Ectodermal cell (in vitro differentiated cells): ENCODE measurements at regions not wholly inside any gene's neighbourhood (a gene's known extent, or its start where the extent isn't known, plus 50 kb on each side); places are given as distances from the start of the nearest gene placed in this dataset.

Experiments used
- H3K27ac ChIP-seq: 2 replicates; pipeline ENCODE4 v1.7.0; 2013; ENCODE audit warnings: mild to moderate bottlenecking, low read depth, low read length; ENCODE audit not compliant: insufficient read depth, poor library complexity, severe bottlenecking
- H3K27me3 ChIP-seq: 2 replicates; pipeline ENCODE4 v1.7.0; 2013; ENCODE audit warnings: mild to moderate bottlenecking, low read length; ENCODE audit not compliant: insufficient read depth, control insufficient read depth, poor library complexity, severe bottlenecking
- H3K36me3 ChIP-seq: one replicate; pipeline ENCODE4 v1.7.0; 2013; ENCODE audit warnings: low read length; ENCODE audit not compliant: control insufficient read depth, insufficient read depth
- H3K4me1 ChIP-seq: one replicate; pipeline ENCODE4 v1.7.0; 2013; ENCODE audit warnings: low read length; ENCODE audit not compliant: control insufficient read depth, insufficient read depth
- H3K4me3 ChIP-seq: 2 replicates; pipeline ENCODE4 v1.7.0; 2013; ENCODE audit warnings: low read depth, low read length, control low read depth; ENCODE audit not compliant: insufficient read depth
- H3K9me3 ChIP-seq: 2 replicates; pipeline ENCODE4 v1.7.0; 2013; ENCODE audit warnings: mild to moderate bottlenecking, low read length, moderate library complexity; ENCODE audit not compliant: control insufficient read depth
- whole genome bisulfite sequencing, 2 experiments: methylation state at CpG; one replicate each; pipeline ENCODE4 v1.1.7; 2013; ENCODE audit warnings: missing lambda C conversion rate in 2 of 2; 5-methylcytosine and 5-hydroxymethylcytosine counted together

GRCh38 chr6:126145351-126145750, 159.0 kb downstream of the TRMT11 start:
- no peak overlapping the region for H3K27ac ChIP-seq

GRCh38 chr6:126147291-126147815, 161.0 kb downstream of the TRMT11 start:
- H3K4me3 ChIP-seq: no peak overlapping the region
- H3K4me1 ChIP-seq: peaks cover 11% of the 10 kb centered on the region
- WGBS, 2 experiments: 86 to 93% methylated on average over 3 to 4 of the region's 4 CpGs
- no peak overlapping the region for H3K27ac ChIP-seq
- H3K36me3 ChIP-seq: no peaks in the 10 kb centered on the region
- H3K9me3 ChIP-seq: no peaks in the 10 kb centered on the region
- H3K27me3 ChIP-seq: no peaks in the 10 kb centered on the region

More at GRCh38 chr6:126145351-126145750, 159.0 kb downstream of the TRMT11 start:
- peaks cover 11% of the 10 kb centered on the region for H3K4me1 ChIP-seq
- H3K36me3 ChIP-seq: no peaks in the 10 kb centered on the region
- H3K4me3 ChIP-seq: no peak overlapping the region
- H3K27me3 ChIP-seq: no peaks in the 10 kb centered on the region
- H3K9me3 ChIP-seq: no peaks in the 10 kb centered on the region
- WGBS, 2 experiments: 39 to 53% methylated on average over 6 of the region's 6 CpGs

DNA sequence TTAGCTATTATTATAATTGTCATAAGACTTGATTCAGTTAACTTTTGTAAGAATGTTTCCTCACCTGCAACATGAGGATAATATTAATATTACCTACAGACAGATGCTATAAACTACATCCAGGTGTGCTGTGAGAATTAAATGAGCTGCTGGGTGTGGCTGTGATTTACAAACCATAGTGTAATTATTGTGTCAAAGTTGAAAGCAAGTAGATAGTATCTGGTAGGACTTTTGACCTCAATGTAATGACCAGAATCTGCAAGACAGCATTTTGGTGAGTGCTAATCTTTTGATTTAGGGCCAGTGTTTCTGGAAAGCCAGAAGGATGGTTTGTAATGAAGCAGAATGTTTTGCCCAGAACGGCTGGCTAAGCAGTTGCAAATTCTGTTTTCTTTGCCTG, 162.5 kb downstream of the TRMT11 start:
- Histone ChIP-seq H3K4me3 (no peak overlapping the region), H3K4me1 (peaks cover 11% of the 10 kb centered on the region), H3K27me3 (no peaks in the 10 kb centered on the region), H3K36me3 (no peaks in the 10 kb centered on the region), H3K27ac (no peak overlapping the region), H3K9me3 (no peaks in the 10 kb centered on the region)
- WGBS, 2 experiments: 92 to 94% methylated on average over 1 of the region's 1 CpG

DNA sequence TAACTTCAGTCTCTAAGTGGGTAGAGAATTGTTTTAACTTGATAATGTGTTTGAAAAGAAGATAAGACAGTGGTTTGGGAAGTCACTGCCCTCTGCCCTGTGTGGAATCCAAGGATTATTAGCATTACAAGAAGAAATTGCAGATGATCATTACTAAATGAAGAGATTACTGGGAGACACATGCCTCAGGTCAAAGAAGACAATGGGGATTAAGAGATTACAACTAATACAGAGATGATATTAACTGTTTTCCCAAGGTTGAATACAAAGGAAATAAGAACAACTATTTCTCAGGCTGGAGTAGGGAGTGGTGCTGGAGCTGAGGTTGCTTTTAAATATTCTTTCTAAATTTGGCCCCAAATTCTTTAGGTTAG, 166.0 kb downstream of the TRMT11 start:
- H3K4me1 ChIP-seq: no peaks in the 10 kb centered on the region
- no peaks in the 10 kb centered on the region for H3K36me3 ChIP-seq
- no peaks in the 10 kb centered on the region for H3K9me3 ChIP-seq
- no peak overlapping the region for H3K27ac ChIP-seq
- no peaks in the 10 kb centered on the region for H3K27me3 ChIP-seq
- no peak overlapping the region for H3K4me3 ChIP-seq

GRCh38 chr6:126153661-126154060, 167.3 kb downstream of the TRMT11 start:
- Histone ChIP-seq H3K4me1 (no peaks in the 10 kb centered on the region), H3K36me3 (no peaks in the 10 kb centered on the region), H3K27me3 (no peaks in the 10 kb centered on the region), H3K9me3 (no peaks in the 10 kb centered on the region), H3K27ac (no peak overlapping the region), H3K4me3 (no peak overlapping the region)
- 89 to 96% methylated on average over 3 of the region's 3 CpGs for WGBS, 2 experiments

DNA sequence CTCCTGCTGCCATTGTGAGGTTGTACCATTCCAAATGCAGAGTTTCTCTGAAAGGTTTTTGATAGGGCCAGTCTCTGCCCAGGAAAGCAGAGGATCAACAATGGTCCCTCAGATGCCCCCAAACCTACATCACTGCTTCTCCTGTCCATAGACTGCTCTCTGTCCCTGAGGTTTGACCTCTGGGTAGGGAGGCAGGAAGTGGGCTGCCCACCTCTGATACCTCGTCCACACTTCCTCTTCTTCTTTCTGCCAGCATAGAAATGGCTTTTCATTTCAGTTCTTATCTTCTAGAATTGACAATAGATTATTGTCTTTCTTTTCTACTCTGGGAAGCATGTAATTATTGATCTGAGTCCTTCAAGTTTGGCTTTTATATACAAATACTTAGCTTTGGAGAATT, 170.6 kb downstream of the TRMT11 start:
- no peaks in the 10 kb centered on the region for H3K36me3 ChIP-seq
- 100% methylated on average over 1 of the region's 1 CpG for WGBS, 2 experiments
- H3K27me3 ChIP-seq: no peaks in the 10 kb centered on the region

GRCh38 chr6:126167726-126168125, 172.2 kb upstream of the CENPW start:
- Histone ChIP-seq H3K9me3 (no peaks in the 10 kb centered on the region), H3K4me1 (no peaks in the 10 kb centered on the region), H3K27ac (no peak overlapping the region), H3K36me3 (no peaks in the 10 kb centered on the region), H3K27me3 (no peaks in the 10 kb centered on the region), H3K4me3 (no peak overlapping the region)
- 84 to 100% methylated on average over 2 of the region's 2 CpGs for WGBS, 2 experiments

More for the DNA sequence above, 170.6 kb downstream of the TRMT11 start:
- H3K9me3 ChIP-seq: no peaks in the 10 kb centered on the region
- H3K4me1 ChIP-seq: no peaks in the 10 kb centered on the region
- no peak overlapping the region for H3K27ac ChIP-seq
- no peak overlapping the region for H3K4me3 ChIP-seq

GRCh38 chr6:126170433-126170832, 169.5 kb upstream of the CENPW start:
- H3K9me3 ChIP-seq: no peaks in the 10 kb centered on the region
- no peak overlapping the region for H3K27ac ChIP-seq
- 76% methylated on average over 5 of the region's 5 CpGs for WGBS, 2 experiments
- no peaks in the 10 kb centered on the region for H3K36me3 ChIP-seq
- H3K4me1 ChIP-seq: no peaks in the 10 kb centered on the region
- no peaks in the 10 kb centered on the region for H3K27me3 ChIP-seq
- no peak overlapping the region for H3K4me3 ChIP-seq

DNA sequence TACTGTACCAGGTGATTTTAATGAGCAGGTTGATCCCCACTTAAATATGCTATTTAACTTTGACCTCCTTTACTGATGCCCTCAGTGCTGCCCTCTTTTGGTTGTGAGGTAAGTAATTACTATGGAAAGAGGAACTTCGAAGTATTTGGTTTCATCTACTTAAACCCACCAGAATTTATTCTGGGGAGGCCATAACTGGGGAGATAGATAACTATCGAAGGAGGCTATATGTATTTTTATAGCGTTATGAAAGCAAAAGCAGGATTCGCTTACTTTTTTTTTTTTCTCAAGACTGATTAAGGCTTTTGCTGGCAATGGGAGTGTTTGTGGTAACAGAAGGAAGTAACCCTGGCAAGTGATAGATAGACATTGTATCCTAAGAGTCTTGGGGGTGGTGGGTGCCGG, 168.9 kb upstream of the CENPW start:
- 80 to 86% methylated on average over 4 to 5 of the region's 5 CpGs for WGBS, 2 experiments
- Histone ChIP-seq H3K27me3 (no peaks in the 10 kb centered on the region), H3K36me3 (no peaks in the 10 kb centered on the region), H3K27ac (no peak overlapping the region), H3K4me1 (no peaks in the 10 kb centered on the region), H3K4me3 (no peak overlapping the region), H3K9me3 (no peaks in the 10 kb centered on the region)

DNA sequence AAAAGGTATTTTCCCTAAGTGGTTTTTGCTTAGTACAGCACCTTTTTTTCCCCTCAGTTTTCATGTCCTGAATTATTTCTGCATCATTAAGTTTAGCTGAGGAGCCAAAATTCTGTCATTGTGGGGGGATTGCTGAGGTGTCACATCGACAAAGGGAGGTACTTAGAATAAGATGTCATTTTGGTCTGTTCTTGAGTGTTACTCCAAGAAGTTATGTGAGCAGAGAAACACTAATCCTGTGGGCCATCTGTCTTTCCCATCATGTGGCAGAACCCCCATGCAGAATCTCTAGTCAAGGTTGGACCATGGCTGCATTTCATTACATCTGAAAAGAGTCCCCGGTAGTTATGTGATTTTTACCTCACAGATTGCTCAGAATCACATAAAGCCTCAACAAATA, 167.8 kb upstream of the CENPW start:
- 96% methylated on average over 2 of the region's 2 CpGs for WGBS, 2 experiments
- H3K27ac ChIP-seq: no peak overlapping the region
- H3K36me3 ChIP-seq: no peaks in the 10 kb centered on the region
- no peak overlapping the region for H3K4me3 ChIP-seq
- no peaks in the 10 kb centered on the region for H3K4me1 ChIP-seq
- no peaks in the 10 kb centered on the region for H3K27me3 ChIP-seq
- H3K9me3 ChIP-seq: no peaks in the 10 kb centered on the region

GRCh38 chr6:126173265-126173664, 166.7 kb upstream of the CENPW start:
- Histone ChIP-seq H3K27ac (no peak overlapping the region), H3K27me3 (no peaks in the 10 kb centered on the region), H3K36me3 (no peaks in the 10 kb centered on the region), H3K4me1 (no peaks in the 10 kb centered on the region), H3K9me3 (no peaks in the 10 kb centered on the region), H3K4me3 (no peak overlapping the region)
- 93 to 95% methylated on average over 4 of the region's 4 CpGs for WGBS, 2 experiments
